NCI-H2029 treated with DMSO at 0.1 percent for 48 hours (cell line): ENCODE measurements at regions not wholly inside any gene's neighbourhood (a gene's known extent, or its start where the extent isn't known, plus 50 kb on each side); places are given as distances from the start of the nearest gene placed in this dataset.

ENCODE experiments used
- DNase-seq: peaks from one replicate; lab custom pipeline; 2025; lab: John Stamatoyannopoulos, UW

GRCh38 chr14:53807542-53807941 lies 149.1 kb downstream of the BMP4 start:
- no peak for DNase-seq

GRCh38 chr14:53807108-53807507 lies 149.5 kb downstream of the BMP4 start:
- DNase-seq, result no peak

GRCh38 chr14:53796734-53797133 lies 159.9 kb downstream of the BMP4 start:
- DNase-seq, result no peak

- DNase-seq, result peak; percentile 99
Measured at GRCh38 chr14:53793790-53794505, 162.7 kb downstream of the BMP4 start.

GRCh38 chr14:53792909-53793308 lies 163.7 kb downstream of the BMP4 start:
- no peak for DNase-seq

GRCh38 chr14:53790731-53791500 lies 165.7 kb downstream of the BMP4 start:
- DNase-seq, result no peak

- DNase-seq, result no peak
Measured at GRCh38 chr14:53788566-53788965, 168.1 kb downstream of the BMP4 start.

- DNase-seq, result no peak
Measured at GRCh38 chr14:53786045-53786444, 170.6 kb downstream of the BMP4 start.

- no peak for DNase-seq
Measured at GRCh38 chr14:53784688-53785087, 171.9 kb downstream of the BMP4 start.

- DNase-seq, result no peak
Measured at GRCh38 chr14:53783256-53783655, 173.4 kb downstream of the BMP4 start.

GRCh38 chr14:53780051-53780555 lies 176.5 kb downstream of the BMP4 start:
- no peak for DNase-seq

GRCh38 chr14:53779301-53779700 lies 177.3 kb downstream of the BMP4 start:
- DNase-seq, result no peak

GRCh38 chr14:53778263-53778662 lies 178.4 kb downstream of the BMP4 start:
- no peak for DNase-seq

- DNase-seq, result no peak
Measured at GRCh38 chr14:53772936-53773335, 183.7 kb downstream of the BMP4 start.

- peak; percentile 99 for DNase-seq
Measured at GRCh38 chr14:53767566-53767965, 189.1 kb downstream of the BMP4 start.

GRCh38 chr14:53766601-53767000 lies 190.0 kb downstream of the BMP4 start:
- no peak for DNase-seq

- no peak for DNase-seq
Measured at GRCh38 chr14:53766106-53766505, 190.5 kb downstream of the BMP4 start.

- no peak for DNase-seq
Measured at GRCh38 chr14:53764846-53765245, 191.8 kb downstream of the BMP4 start.

- DNase-seq, result no peak
Measured at GRCh38 chr14:53758141-53758540, 198.5 kb downstream of the BMP4 start.

- DNase-seq, result no peak
Measured at GRCh38 chr14:53757732-53758131, 198.9 kb downstream of the BMP4 start.

- no peak for DNase-seq
Measured at GRCh38 chr14:53751650-53752049, 205.0 kb downstream of the BMP4 start.

- no peak for DNase-seq
Measured at GRCh38 chr14:53748691-53749090, 207.9 kb downstream of the BMP4 start.

- DNase-seq, result no peak
Measured at GRCh38 chr14:53744857-53745256, 211.8 kb downstream of the BMP4 start.
